ENCODE measurements at regions not wholly inside any gene's neighbourhood (a gene's known extent, or its start where the extent isn't known, plus 50 kb on each side); places are given as distances from the start of the nearest gene placed in this dataset.

- DNase-seq (ENCODE audit: low read depth), result no peak
Measured at GRCh38 chr12:13503094-13503835, 306.7 kb downstream of the EMP1 start.

GRCh38 chr12:13499008-13499407, 302.5 kb downstream of the EMP1 start:
- no peak for DNase-seq (ENCODE audit: low read depth)

DNA sequence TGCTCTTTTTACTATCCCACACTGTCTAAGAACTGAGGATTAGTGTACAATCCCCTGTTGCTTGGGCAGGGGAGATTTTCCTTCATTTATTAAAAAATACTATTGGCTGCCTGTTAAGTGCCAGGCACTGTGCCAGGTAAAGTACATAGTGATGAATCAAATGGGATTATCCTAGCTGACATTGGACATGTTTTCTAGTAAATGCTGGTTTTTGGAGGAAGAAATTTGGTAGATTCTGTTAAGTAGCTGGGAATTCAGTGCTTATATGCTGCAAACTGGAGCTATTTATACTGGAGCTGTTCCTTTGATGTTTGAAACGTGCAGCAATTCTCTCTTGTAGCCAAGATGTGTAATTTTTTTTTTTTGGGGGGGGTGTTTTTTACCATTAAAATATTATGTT, 299.6 kb downstream of the EMP1 start:
- no peak for DNase-seq (ENCODE audit: low read depth)

GRCh38 chr12:13489246-13489645, 292.7 kb downstream of the EMP1 start:
- DNase-seq (ENCODE audit: low read depth), result no peak

DNA sequence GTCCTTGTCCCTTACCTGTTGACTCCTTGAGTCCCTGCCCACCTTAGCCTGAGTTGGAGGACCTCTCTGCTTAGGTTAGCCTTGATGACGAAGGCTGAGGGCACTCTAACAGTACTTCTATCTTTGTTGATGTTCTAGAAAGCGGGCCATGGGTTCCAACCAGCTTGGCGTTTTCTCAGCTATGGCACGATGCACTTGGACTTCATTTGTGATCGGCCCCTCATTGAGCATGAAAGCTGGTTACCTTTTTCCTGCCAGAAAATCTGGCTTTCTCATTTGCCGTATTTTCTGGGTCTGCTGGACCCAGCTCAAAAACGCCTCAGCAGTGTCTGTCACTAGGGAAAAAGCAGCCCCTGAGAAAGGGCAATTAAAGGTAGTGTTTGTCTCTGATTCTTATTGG, 290.8 kb downstream of the EMP1 start:
- DNase-seq (ENCODE audit: low read depth), result no peak

DNA sequence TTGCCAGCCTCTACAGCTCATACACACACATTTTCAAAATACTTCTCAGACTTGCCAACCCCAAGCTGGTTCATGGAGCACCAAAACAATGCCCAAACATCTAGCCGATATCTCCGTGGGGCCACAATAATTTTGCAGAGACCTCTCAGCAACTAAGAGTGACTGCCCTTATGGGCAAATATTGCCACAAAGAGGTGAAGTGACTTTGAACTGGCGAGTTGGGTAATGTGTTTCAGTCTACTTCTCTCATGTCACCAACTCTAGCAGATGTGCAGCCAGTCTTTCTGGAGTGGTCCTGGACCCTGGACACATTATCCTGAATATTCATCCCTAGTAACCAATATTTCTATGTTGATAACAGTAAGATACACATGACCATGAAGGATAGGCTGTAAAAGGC, 290.3 kb downstream of the EMP1 start:
- DNase-seq (ENCODE audit: low read depth), result no peak

DNA sequence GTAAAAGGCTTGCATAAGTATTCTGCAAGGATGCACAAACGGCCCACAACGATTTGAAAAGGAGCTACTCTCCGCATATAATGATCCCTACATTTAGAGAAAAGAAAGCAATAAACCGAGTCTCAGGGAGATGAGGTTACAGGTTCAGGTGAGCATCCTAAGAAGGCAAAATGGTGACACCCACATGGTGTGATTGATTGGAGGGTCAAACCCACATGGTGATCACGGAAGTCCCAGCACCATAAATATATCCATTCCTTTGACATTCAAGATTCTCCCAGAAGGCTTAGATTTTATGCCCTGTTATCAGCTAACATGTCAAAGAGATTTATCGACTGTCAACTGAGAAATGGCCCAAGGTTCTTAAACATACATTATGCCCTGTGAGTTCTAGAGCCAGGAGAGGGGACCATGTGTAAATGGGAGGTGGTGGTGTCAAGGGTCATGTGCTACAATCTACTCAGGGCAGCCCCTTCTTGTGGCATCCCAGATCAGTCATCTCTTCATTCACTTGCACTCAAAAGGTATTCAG, 282.2 kb downstream of the EMP1 start:
- DNase-seq (ENCODE audit: low read depth), result no peak

DNA sequence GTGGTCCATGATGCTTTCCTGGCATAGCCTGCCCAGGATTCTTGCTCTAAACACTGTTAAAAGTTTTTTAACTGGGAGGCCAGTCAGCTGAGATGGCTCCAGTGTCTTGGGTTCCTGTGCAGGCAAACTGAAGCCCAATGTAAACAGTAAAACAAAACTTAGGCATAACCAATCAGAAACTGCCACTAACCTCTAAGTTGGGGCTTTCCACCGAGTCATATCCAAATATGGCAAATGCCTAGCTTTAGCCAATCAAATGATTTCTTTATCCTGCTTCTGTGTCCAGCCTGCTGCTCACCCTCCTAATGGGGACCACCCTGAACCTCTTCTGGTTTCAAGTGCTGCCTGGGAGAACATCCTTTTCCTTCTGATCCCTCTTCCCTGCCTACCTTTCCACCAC, 277.9 kb downstream of the EMP1 start:
- no peak for DNase-seq (ENCODE audit: low read depth)

DNA sequence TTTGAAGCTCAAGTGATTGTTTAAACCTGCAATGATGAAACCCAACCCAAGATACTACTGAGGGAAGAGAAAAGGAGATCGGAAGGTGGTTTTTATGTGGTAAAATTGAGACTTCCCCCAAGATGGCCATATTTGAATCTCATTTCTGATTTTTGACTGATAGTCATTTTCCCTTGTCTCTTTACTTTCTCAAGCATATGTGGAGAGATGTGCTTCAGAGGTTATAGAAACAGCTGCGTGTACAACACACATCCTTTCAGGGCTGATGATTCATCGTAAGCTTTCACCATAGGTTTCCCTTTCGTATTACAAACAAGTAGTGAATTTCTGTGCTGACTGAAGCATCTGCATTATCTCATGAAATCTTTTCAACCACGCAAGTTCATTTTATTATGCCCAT, 276.2 kb downstream of the EMP1 start:
- DNase-seq (ENCODE audit: low read depth), result no peak

DNA sequence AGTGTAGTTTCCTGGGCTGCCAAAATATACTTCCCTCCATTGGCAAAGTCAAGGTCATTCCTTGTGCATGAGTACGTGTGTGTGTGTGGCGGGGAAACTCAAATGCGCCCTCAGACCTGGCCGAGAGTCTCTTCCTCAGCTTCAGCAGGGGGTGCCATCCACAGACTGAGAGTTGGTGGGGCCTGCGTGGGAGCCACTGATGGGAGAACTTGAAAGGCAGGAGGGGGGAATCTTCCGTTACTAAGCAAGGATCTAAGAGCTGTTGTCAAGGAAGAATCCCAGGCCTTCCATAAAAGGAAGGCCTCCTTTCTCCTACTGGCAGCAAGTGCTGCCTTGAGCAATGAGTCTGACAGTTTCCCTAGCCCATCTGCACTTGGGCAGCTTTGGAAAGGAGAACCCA, 274.9 kb downstream of the EMP1 start:
- DNase-seq (ENCODE audit: low read depth), result no peak

- DNase-seq (ENCODE audit: low read depth), result peak; percentile 17
Measured at GRCh38 chr12:13465635-13466034, 269.1 kb downstream of the EMP1 start.

DNA sequence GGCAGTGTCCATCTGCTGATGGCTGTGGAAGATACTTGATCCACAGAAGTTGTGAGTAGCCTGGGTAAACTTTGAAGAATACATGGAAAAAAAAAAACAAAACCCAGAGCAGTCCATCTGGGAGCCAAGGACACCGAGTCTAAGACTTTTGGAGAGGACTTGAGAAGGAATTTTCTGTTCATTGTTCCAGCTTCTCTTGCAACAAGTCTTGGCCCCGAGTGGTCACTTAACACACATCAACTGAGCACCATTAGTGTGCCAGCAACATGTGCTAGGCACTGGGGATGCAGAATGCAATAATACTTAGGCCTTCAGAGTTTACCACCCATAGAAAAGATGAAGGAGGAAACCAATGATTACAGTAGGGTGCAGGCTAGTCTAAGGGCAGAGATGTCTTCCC, 266.7 kb downstream of the EMP1 start:
- DNase-seq (ENCODE audit: low read depth), result no peak

DNA sequence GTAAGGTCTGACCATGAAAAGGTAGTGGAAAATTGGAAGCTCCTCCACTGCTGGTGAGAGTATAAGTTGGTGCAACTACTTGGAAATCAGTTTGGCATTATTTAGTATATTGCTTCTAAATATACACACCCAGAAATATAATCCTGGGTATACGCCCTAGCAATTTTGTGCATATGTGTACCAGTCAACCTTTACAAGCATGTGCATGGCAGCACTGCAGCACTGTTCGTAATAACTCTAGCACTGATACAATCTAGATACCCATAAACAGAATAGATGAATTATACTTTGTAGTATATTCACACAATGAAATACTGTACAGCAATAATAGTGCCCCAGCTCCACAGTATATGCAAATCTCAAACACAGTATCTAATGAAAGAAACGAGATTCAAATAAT, 265.9 kb downstream of the EMP1 start:
- no peak for DNase-seq (ENCODE audit: low read depth)

- no peak for DNase-seq (ENCODE audit: low read depth)
Measured at GRCh38 chr12:13455778-13456144, 259.2 kb downstream of the EMP1 start.

GRCh38 chr12:13454991-13455777, 258.7 kb downstream of the EMP1 start:
- DNase-seq (ENCODE audit: low read depth), result no peak

- DNase-seq (ENCODE audit: low read depth), result no peak
Measured at GRCh38 chr12:13452955-13453570, 256.5 kb downstream of the EMP1 start.

DNA sequence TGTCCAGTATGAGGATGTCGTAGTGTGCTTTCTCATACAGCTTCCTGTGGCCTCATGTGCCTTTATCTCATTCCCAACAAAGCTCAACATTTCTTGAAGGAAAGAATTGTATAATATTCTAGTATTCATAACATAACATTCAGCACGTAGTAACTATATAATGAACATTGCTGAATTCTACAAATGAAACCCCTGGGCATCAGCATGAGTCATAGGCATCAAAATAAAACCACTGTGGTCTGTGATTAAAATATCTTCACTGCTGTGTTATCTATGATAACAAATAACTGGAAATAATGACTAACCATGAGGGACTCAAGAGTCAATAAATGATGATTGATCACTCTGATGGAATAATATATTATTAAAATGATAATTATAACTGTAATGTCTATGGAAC, 255.2 kb downstream of the EMP1 start:
- no peak for DNase-seq (ENCODE audit: low read depth)

DNA sequence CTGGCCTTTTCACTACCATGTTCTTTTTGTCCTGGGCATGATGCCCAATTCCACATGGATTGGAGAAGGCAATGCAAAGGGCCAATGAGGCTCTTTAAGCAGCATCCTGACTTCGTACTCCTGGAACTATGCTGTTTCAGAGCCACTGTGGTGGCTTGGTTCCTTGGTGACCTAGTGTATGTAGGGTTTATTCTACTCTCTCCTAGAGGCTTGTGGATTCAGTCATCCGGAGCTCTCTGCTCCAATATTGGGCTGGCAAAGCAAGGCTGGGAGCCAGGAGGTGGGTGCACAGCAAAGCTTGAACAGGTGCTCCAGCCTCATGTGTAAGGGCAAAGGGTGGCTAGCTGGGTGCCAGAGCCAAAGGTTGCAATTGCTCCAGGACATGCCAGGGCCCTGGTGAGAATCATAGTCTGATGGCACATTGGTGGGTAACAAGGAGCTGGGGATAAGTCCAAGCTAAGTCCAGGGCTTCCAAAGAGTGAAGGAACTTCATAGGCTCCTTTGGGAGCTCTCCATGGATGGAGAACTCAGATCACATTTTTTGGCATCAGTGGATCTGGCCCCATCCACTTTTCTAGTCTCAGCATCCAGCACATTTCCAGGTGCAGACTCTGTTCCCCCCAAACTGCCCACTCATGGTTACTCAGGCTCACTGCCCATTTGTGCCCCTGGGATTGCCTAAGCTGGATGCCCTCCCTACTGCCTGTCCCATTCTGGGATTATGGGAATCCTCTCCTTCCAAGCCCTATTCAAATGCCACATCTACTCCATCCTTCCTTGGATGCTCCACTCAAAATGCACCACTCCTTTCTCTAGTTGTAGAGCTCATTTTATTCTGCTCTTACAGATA, 253.9 kb downstream of the EMP1 start:
- no peak for DNase-seq (ENCODE audit: low read depth)

GRCh38 chr12:13444076-13444475, 247.6 kb downstream of the EMP1 start:
- no peak for DNase-seq (ENCODE audit: low read depth)

DNA sequence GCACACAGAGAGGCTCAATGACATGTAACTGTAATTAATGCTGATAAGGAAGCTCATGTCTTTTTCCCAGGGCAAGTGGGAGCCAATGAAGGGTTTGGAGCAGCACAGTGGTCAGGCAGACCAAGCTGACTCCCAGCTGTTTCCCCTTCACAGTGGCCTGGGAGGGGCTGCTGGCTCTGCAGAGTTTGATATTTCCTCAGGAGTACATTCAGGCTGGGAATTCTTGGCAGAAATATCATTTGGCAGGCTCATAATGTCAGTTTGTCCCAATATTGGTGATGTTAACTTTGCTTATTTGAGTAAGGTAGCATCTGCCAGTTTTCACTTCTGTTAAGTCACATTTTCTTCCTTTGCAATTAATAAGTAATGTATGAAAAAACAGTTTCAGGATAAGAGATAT, 247.0 kb downstream of the EMP1 start:
- DNase-seq (ENCODE audit: low read depth), result no peak

GRCh38 chr12:13443028-13443427, 246.5 kb downstream of the EMP1 start:
- no peak for DNase-seq (ENCODE audit: low read depth)

GRCh38 chr12:13442457-13442856, 245.9 kb downstream of the EMP1 start:
- no peak for DNase-seq (ENCODE audit: low read depth)

Data from GM04504 (cell line).